Adrenal gland (tissue), 5 donors: ENCODE measurements at regions not wholly inside any gene's neighbourhood (a gene's known extent, or its start where the extent isn't known, plus 50 kb on each side); places are given as distances from the start of the nearest gene placed in this dataset.

ENCODE experiments used
- POLR2A ChIP-seq, 2 donors: fragments of 450-650 bp; IDR thresholded peaks; one replicate each; pipeline ENCODE4 v1.6.1; 2017; ENCODE audit warnings: antibody characterized with exemption in 2 of 2, mild to moderate bottlenecking in 2 of 2, moderate library complexity in 1 of 2
- TF ChIP-seq, protein P1 (sequence below), 6 experiments: fragments of 450-650 bp in 4 of 6; fragments of 200-600 bp in 2 of 6; sonication (generic) in 1 of 6; IDR thresholded peaks; 1 replicate in 5 of 6; 2 replicates in 1 of 6; pipeline versions ENCODE4 v1.5.1 to v1.8.0; 2016 to 2021; ENCODE audit warnings: antibody characterized with exemption in 6 of 6, mild to moderate bottlenecking in 2 of 6, moderate library complexity in 1 of 6
- donor health status: DM: no; HTN: no; CAD: no.

- TF ChIP-seq, protein P1, sequence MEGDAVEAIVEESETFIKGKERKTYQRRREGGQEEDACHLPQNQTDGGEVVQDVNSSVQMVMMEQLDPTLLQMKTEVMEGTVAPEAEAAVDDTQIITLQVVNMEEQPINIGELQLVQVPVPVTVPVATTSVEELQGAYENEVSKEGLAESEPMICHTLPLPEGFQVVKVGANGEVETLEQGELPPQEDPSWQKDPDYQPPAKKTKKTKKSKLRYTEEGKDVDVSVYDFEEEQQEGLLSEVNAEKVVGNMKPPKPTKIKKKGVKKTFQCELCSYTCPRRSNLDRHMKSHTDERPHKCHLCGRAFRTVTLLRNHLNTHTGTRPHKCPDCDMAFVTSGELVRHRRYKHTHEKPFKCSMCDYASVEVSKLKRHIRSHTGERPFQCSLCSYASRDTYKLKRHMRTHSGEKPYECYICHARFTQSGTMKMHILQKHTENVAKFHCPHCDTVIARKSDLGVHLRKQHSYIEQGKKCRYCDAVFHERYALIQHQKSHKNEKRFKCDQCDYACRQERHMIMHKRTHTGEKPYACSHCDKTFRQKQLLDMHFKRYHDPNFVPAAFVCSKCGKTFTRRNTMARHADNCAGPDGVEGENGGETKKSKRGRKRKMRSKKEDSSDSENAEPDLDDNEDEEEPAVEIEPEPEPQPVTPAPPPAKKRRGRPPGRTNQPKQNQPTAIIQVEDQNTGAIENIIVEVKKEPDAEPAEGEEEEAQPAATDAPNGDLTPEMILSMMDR (IDR thresholded peaks at IDR 0.05), result no peak
- no peak for TF ChIP-seq POLR2A (IDR thresholded peaks at IDR 0.05)
Observed at GRCh38 chr21:39007985-39008384, 175.3 kb downstream of the PSMG1 start.
